ENCODE measurements at regions not wholly inside any gene's neighbourhood (a gene's known extent, or its start where the extent isn't known, plus 50 kb on each side); places are given as distances from the start of the nearest gene placed in this dataset.

GRCh38 chr3:87765256-87765655 is 293.5 kb downstream of the CGGBP1 start:
- TF ChIP-seq, protein P1, sequence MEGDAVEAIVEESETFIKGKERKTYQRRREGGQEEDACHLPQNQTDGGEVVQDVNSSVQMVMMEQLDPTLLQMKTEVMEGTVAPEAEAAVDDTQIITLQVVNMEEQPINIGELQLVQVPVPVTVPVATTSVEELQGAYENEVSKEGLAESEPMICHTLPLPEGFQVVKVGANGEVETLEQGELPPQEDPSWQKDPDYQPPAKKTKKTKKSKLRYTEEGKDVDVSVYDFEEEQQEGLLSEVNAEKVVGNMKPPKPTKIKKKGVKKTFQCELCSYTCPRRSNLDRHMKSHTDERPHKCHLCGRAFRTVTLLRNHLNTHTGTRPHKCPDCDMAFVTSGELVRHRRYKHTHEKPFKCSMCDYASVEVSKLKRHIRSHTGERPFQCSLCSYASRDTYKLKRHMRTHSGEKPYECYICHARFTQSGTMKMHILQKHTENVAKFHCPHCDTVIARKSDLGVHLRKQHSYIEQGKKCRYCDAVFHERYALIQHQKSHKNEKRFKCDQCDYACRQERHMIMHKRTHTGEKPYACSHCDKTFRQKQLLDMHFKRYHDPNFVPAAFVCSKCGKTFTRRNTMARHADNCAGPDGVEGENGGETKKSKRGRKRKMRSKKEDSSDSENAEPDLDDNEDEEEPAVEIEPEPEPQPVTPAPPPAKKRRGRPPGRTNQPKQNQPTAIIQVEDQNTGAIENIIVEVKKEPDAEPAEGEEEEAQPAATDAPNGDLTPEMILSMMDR (IDR thresholded peaks at IDR 0.05) = no peak
- no peak for TF ChIP-seq ZFX (IDR thresholded peaks at IDR 0.05; ENCODE audit: borderline replicate concordance)
